ENCODE measurements at regions not wholly inside any gene's neighbourhood (a gene's known extent, or its start where the extent isn't known, plus 50 kb on each side); places are given as distances from the start of the nearest gene placed in this dataset.
"Not testable (repeated sequence)": the region's sequence is repeated elsewhere in the genome, so short reads cannot be mapped to it uniquely, and the experiment has no call there.

DNA sequence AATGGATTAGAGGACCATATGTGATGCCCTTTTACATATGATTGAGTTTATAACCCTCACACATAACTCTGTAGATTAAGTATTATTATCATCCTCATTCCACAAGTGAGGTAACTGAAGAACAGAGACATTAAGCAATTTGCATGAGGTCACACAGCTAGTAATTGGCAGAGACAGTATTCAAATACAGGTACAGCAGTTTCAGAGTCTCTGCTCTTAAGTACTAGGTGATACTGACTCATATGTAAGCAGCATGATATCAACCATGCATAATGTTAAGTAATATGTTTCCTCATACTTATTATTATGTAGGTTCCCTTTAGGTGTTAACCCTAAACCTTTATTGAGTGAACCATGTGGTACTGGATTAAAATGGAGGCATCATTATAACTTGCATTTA, 1562.4 kb upstream of the RAG2 start:
- DNase-seq (ENCODE audit: low read depth, low spot score): no peak

DNA sequence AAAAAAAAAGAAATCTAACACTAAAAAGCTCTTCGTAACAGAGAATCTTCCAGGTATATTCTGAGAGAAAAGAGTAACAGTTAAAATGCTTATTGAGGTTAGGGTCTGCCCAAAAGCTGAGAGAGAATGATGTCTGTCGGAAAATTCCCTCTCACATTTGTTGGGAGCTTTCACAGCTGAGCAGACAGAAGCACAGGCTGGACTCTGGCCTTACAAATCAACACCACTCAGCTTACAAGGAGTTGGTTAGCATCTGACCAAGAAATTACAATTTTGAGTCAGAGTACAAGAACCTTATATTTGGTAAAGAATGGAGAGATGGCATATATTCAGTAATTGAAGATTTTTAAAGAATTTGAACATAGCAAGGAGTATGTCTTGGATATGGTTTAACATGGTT, 1561.0 kb upstream of the RAG2 start:
- no peak for DNase-seq (ENCODE audit: low read depth, low spot score)

DNA sequence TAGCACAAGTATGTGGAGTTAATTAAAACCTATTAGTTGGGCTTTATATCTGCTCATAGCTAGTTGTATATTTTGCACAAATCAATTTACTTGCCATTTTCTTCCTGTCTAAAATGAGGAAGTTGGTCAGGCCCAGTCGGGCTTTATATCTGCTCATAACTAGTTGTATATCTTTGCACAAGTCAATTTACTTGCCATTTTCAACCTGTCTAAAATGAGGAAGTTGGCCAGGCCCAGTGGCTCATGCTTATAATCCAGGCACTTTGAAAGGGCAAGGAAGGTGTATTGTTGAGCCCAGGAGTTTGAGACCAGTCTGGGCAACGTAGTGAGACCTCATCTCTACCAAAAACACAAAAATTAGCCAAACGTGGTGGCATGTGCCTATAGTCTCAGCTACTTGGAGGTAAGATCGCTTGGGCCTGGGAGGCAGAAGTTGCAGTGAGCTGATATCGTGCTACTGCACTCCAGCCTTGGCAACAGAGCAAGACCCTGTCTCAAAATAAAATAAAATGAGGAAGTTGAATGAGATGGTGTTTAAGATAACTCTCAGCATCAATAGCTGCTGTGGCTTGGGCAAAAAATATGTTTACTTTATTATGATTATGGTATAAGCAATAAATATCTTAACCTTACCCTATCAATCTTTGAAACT, 1558.6 kb upstream of the RAG2 start:
- DNase-seq (ENCODE audit: low read depth, low spot score): no peak

DNA sequence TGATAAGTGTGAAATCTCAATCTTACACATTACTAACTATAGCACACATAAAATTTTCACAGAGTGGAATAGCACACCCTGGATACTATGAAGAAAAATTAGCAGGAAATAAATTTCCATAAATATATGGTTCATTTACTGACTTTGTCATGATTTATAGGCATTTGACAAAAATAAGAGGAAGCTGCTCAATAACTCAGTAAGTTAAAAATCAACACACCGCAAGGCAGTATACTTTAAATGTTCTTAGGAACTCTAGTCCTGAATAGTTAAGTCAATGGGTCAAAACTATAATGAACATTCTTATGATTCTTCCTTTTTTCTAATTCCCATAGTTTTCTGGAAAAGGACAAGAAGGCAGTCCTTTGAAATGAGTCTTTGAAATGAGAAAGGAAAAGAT, 1557.8 kb upstream of the RAG2 start:
- no peak for DNase-seq (ENCODE audit: low read depth, low spot score)

DNA sequence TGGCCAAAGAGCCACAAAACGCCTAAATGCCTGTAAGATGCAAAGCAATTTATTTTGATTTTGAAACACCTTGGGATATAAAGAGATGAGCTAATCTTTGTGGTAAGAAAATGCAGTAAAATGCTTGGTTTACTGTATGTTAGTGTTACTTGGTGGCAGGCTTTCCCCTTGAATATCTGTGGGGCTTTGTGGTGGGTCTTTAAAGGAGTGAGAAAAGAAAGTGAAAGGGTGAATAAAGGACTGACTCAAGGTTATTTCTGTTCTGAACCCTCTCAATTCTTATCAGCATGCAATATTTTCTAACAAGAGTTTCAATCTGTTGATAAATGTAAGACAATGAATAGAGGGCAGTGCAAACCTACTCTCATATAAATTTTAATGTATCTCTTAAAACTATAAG, 1555.9 kb upstream of the RAG2 start:
- no peak for DNase-seq (ENCODE audit: low read depth, low spot score)

DNA sequence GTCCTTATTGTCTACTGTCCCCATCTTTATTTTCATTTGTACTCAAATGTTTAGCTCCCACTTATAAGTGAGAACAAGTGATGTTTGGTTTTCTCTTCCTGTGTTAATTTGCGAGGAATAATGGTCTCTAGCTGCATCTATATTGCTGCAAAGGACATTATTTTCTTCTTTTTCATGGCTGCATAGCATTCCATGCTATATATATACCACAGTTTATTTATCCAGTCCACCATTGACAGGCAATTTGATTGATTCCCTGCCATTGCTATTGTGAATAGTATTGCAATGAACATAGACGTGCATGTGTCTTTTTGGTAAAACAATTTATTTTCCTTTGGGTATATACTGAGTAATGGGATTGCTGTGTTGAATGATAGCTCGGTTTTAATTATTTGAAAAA, 1545.8 kb upstream of the RAG2 start:
- DNase-seq (ENCODE audit: low read depth, low spot score): no peak

DNA sequence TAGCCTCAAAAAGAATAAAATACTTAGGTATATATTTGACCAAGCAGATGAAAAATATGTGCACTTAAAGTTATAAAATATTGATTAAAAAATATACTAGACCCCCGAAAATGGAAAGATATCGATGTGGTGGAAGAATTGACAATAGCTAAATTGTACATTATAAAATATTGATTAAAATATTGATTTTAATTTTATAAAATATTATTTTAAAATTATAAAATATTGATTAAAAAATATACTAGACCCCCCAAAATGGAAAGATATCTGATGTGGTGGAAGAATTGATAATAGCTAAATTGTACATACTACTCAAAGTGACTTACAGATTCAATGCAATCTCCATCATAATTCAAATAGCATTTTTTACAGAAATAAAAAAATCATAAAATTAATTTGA, 1540.9 kb upstream of the RAG2 start:
- DNase-seq (ENCODE audit: low read depth, low spot score): no peak

DNA sequence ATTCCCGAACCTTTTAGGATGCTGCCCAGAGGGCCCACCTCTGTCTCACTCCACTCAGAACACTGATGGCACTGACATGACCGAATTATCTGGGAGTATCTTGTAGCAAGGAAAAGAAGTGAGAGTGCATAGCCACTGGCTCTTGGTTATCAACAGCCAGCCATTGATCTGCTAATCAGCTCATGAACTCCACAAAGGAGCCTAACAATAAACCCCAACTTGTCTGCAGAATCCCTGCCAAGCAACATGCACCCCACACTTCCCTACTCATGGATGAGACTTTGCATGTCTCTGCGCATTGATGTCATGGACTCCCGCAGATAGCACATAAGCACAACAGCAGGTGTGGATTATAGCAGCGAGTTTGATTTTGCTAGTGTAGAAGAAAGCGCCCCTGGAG, 1538.9 kb upstream of the RAG2 start:
- DNase-seq (ENCODE audit: low read depth, low spot score): no peak

DNA sequence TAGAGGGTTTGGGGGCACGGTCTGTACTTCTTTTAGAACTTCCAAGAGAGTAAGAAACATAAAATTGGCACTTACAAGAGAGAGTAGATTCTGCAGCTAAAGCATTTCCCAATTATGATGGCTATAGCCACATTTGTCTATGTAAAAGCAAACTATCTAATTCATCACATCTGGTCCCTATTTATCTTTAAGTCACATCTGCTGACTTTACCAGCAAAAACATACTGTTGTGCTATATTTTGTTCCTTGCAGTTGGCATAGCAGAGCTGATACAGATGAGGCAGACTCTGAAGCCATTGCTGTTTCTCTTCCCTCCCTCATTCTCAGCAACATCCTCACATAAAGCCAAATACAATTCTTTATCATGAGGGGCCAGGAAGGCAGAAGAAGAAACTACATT, 1533.5 kb upstream of the RAG2 start:
- DNase-seq (ENCODE audit: low read depth, low spot score): no peak

DNA sequence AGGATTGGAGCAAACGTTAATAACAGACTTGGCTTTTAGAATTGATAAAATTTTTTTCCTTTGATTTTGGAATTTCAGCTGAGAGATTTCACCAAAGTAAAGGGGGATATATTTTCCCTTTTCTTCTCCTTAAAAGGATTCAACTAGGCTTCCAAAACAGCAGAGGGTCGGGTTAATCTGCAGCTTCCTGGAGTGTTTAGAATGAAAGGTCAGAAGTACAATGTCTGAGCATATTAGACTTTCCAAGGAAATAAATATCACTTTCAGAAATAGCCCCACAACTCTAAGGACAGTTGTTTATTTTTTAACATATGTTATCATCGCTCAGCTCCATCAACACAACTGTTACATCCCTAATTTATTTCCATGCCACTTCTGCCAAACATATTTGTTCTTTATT, 1532.9 kb upstream of the RAG2 start:
- peak; percentile 1 for DNase-seq (ENCODE audit: low read depth, low spot score)

DNA sequence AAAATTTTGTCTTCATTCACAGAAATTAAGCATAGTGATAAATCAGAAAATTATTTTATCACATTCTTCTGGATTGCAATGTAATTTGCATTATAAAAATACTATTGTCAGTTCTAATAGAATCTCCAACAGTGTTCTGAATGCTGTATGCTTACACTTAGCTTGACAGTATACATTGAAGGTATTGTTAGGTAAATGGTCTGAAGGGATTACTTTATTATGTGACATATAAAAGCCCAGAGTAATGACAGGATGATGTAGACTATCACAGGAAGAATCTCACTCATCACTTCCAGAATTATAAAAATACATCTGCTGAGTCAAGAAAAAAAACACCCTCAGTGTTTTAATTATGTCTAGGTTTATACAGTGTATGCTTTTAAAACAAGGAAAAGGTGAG, 1532.5 kb upstream of the RAG2 start:
- no peak for DNase-seq (ENCODE audit: low read depth, low spot score)

DNA sequence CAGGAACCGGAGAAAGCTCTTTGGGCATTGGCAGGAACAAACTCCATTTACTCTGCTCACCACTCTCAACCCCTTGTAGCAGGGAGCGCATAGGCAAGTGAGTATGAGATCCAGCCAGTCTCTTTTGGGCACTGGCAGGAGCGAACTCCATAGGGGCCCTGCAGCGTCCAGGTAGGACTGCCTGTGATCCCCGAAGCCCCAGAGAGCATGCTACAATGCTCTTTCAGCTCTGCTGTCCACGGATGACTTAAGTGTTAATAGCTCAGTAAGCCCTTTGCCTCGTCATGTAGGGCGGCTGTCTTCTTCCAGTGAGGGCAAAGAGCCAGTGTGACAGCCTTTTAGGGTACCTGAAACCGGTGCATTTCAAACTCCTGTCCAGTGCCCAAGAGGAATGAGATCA, 1525.6 kb upstream of the RAG2 start:
- DNase-seq (ENCODE audit: low read depth, low spot score): no peak

DNA sequence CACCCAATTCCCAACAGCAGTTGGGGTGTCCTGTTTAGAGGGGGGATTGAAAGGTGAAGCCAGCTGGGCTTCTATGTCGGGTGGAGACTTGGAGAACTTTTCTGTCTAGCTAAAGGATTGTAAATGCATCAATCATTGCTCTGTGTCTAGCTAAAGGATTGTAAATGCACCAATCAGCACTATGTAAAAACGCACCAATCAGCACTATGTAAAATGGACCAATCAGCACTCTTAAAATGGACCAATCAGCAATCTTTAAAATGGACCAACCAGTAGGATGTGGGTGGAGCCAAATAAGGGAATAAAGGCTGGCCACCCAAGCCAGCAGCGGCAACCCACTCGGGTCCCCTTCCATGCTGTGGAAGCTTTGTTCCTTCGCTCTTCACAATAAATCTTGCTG, 1518.6 kb upstream of the RAG2 start:
- not testable (repeated sequence) for DNase-seq (ENCODE audit: low read depth, low spot score)

DNA sequence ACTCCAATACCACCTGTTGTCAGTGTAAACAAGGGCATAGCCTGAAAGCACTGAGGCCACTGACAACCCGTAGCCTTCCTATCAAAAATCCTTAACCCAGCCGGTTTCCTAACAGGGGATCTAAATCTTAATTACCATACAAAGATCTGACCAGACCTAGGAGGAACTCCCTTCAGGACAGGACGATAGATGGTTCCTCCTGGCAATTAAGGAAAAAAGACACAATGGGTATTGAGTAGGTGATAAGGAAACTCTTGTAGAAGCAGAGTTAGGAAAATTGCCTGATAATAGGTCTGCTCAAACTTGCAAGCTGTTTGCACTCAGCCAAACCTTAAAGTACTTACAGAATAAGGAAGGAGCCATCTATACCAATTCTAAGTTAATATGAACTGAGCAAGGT, 1517.3 kb upstream of the RAG2 start:
- not testable (repeated sequence) for DNase-seq (ENCODE audit: low read depth, low spot score)

DNA sequence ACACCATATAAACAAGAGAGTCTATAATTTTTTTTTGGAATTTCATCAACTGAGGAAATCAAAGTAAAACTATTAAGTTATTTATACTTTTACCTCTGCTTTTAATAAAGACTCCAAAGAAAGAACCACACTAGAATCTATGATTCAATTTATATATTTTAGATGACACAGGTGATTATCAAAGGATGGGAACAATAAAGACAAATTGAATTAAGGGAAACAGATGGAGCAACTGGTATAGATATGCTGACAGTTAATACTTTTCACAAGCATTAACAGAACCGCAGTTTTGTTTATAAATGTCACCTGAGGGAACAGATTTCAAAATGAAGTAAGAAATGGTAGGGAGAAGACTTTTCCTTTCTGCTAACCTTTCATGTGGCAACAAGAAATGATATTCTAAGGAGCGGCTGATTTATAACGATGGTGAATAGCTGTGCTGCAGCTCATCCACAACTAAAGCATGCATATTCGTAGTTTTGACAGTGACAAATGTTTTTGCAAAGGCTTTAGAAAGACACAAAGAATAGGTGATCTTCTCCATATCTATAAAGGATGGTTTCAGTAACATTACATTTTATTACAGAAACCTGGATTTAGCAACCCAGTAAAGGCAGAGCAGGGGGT, 1502.9 kb upstream of the RAG2 start:
- DNase-seq (ENCODE audit: low read depth, low spot score): no peak

DNA sequence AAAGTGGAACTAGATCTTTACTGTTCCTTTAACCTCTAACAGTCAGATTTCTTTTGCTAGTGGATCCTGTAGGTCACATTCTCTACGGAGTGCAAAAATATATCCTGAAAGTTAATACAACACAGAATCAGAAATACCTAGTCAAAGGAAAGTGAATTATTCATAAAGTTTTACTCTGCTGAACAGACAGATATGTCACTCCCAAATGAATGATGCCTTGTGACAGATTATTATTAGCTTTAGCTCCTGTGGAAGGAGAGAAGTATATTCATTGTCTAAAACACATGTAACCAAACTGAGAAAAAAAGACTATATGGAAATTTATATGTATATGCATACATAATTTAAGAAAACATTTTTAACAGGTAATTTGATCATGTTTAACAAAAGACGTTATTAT, 1497.2 kb upstream of the RAG2 start:
- no peak for DNase-seq (ENCODE audit: low read depth, low spot score)

DNA sequence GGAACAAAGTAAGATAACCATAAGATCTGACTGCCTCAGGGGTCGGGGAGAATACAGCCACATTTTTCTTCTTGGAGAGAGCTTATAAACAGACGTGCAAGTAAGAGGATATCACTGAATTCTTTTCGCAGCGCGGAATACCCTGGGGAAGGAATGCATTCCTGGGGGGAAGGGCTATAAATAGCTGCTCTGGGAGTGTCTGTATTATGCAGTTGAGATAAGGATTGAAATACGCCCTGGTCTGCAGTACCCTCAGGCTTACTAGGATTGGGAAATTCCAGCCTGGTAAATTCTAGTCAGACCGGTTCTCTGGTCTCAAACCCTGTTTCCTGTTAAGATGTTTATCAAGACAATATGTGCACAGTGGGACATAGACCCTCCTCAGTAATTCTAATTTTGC, 1491.7 kb upstream of the RAG2 start:
- DNase-seq (ENCODE audit: low read depth, low spot score): no peak

DNA sequence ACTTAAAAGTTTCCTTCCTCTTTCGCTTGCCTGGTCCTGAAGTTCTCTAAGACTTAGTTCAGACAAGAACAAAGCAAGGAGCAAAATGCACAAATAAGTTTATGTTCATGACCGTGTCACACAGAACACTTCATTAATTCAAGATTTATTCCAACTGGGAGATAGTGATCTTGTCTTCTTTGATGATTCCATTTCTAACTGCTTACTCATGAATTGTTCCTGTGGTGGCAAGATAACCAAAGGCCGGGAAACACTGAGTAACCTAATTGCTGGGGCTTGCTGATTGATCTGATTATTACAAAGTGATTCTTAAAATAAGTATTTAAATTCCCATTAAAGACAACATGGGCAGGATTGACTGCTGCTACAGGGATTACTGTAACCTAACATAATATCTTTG, 1462.9 kb upstream of the RAG2 start:
- DNase-seq (ENCODE audit: low read depth, low spot score): no peak

DNA sequence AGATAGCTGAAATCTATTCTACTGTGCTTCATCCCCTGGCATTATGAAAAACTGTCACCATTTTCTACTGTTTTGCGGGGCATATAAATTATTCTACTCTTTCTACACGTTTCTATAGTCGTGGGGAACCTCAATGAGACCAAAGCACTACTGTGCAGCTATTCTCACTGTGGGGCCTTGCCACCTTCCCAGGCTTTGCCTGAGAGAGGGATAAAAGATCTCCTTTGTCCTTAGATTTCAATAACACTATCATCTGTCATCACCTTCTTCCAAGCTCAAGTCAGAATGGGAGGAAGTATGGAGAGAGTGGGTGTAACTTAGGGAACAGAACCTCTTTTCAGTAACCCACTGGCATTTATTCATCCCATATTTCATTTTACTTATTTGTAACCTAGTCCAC, 1462.1 kb upstream of the RAG2 start:
- no peak for DNase-seq (ENCODE audit: low read depth, low spot score)

DNA sequence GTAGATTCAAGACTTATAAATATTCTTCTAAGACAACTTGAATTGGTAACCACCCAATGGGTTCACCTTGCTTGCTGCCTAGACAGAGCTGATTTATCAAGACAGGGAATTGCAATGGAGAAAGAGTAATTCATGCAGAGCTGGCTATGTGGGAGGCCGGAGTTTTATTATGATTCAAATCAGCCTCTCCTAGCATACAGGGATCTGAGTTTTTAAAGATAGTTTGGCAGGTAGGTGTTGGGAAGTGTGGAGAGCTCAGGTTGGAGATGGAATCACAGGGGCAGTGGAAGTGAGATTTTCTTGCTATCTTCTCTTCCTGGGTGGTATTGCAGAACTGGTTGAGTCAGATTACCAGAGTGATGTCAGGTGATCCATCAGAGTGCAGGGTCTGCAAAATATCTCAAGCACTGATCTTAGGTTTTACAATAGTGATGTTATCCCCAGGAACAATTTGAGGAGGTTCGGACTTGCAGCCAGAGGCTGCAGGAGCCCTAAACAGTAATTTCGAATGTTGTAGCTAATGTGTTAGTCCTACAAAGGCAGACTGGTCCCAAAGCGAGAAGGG, 1448.6 kb upstream of the RAG2 start:
- no peak for DNase-seq (ENCODE audit: low read depth, low spot score)

DNA sequence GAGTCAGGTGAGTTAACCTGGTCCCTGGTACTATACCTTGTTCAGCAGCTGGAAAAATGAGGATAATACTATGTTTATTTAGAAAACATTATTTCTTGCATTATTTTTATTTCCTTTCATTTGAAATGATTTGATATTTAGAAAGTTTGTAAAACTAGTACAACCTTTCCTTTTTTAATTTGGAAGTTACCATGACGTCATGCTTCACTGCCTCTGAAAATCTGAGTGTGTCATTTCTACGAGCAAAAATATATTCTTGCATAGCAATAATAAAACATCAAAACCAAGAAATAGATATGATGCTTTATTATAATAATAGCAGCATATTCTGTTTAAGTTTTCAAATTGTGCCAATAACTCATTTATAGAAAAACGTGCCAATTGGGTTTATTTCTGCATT, 1445.0 kb upstream of the RAG2 start:
- no peak for DNase-seq (ENCODE audit: low read depth, low spot score)

DNA sequence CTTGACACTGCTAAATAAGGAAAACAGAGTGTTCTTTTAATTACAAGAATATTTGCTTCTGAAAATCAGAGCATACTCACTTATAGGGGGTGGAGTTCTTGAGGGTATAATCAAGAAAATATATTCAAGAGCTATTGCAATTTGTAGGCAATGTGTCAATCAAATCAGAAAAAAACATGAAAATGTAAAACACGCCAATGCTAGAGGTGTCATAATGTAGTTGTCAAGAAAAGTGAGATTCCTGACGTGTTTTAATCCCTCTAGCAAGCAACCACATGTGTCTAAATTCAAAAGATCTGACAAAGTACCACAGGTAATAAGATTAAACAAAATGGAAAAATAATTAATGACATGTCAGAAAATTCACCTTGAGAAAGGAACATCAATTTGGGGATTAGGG, 1440.7 kb upstream of the RAG2 start:
- DNase-seq (ENCODE audit: low read depth, low spot score): no peak

DNA sequence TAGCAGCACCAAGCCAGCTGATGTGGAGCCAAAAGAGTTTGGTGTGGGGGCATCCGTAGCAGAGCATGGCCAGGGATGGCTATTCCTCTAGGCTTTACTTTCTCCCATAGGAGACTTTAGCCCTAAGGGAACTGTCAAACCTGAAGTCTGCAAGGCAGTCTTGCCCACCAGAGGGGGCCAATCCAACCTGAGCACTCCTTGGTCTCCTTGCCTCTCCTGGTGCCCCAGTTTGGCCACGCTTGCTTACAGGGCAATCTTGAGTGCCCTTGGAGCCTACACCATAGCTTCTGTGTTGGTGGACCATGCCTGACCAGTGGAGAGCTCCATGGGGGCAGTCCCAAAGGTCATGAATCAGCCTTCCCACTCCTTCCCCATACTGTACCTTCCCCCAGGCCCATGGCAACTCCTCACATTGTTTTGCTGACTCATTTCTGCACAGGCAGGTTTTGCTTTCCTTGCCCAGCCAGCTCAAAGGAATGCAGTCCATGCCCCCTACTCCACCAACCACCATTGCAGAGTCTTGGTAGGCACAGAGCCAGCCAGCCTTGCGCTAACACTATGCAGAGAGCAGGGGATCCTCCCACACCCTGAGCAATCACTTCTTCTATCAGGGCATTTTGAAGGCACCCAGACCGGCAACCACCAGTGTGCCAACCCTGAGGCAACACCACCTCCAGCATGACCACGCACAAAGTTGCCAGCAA, 1421.2 kb upstream of the RAG2 start:
- DNase-seq (ENCODE audit: low read depth, low spot score): no peak

Measured in smooth muscle cell of the brain vasculature (primary cell).